K562 (cell line): ENCODE measurements at regions not wholly inside any gene's neighbourhood (a gene's known extent, or its start where the extent isn't known, plus 50 kb on each side); places are given as distances from the start of the nearest gene placed in this dataset.

Experiments
- ATAC-seq: fragments of 200-7000 bp; cut with Tn5 transposase; 3 replicates; pipeline ENCODE4 v1.9.1; 2020; ENCODE audit warnings: moderate library complexity
- BruUV-seq: library from RNA; stranded (reverse); fragments of 400-500 nt; replicated peaks from 2 replicates; lab custom pipeline; 2021; lab: Mats Ljungman, UMichigan
- CTCF ChIA-PET: fragments of 300-600 bp; formaldehyde crosslinking; extraction: SDS; loops from one replicate; lab custom pipeline; 2021; ENCODE audit warnings: low intra/inter-chr PET ratio; lab: Yijun Ruan, JAX
- POLR2A ChIA-PET: fragments of 300-600, 350-650 bp; sonication (Branson Sonifier 250); formaldehyde crosslinking; extraction: SDS; loops from one replicate; lab custom pipeline; 2021; ENCODE audit warnings: antibody characterized with exemption, inconsistent platforms; lab: Yijun Ruan, JAX
- DNase-seq, 4 experiments: peaks; one replicate each; pipeline versions ENCODE4 v3.0.0 to v3.0.0-alpha.2; 2011 to 2018; ENCODE audit warnings: low spot score in 3 of 4, mixed read lengths in 3 of 4; ENCODE audit errors: extremely low read depth in 1 of 4
- FAIRE-seq: peaks from 2 replicates; lab custom pipeline; 2011; peaks lifted over from hg19 to GRCh38; lab: Jason Lieb, UNC
- H2AFZ ChIP-seq: 2 replicates; pipeline ENCODE4 v1.6.0; 2011; ENCODE audit warnings: low read depth, low read length, control low read depth, inconsistent platforms
- H3K27ac ChIP-seq: fragments of 200-600 bp; 3 replicates; pipeline ENCODE4 v1.8.0; 2011; ENCODE audit warnings: low read depth, mild to moderate bottlenecking, control low read depth, inconsistent platforms, low read length, moderate library complexity, mixed read lengths; ENCODE audit errors: extremely low read depth
- H3K27me3 ChIP-seq, 2 experiments: fragments of 300-600 bp in 1 of 2; 2 replicates in 1 of 2; 3 replicates in 1 of 2; pipeline versions ENCODE4 v1.6.0 to v1.8.0; 2011; ENCODE audit warnings: inconsistent platforms in 2 of 2, low read length in 2 of 2, mild to moderate bottlenecking in 1 of 2, mixed read lengths in 1 of 2, moderate library complexity in 1 of 2; ENCODE audit not compliant: control insufficient read depth in 2 of 2, insufficient read depth in 2 of 2
- H3K36me3 ChIP-seq: fragments of 300-600 bp; 3 replicates; pipeline ENCODE4 v1.8.0; 2011; ENCODE audit warnings: mild to moderate bottlenecking, low read length, inconsistent platforms; ENCODE audit not compliant: control insufficient read depth, insufficient read depth
- H3K4me1 ChIP-seq, 2 experiments: fragments of 200-600 bp in 1 of 2; replicated peaks in 1 of 2; 2 replicates in 1 of 2; 3 replicates in 1 of 2; pipeline versions ENCODE4 v1.5.1 to v1.8.0; 2011; ENCODE audit warnings: inconsistent platforms in 2 of 2, low read length in 2 of 2, mild to moderate bottlenecking in 1 of 2, mixed read lengths in 1 of 2, moderate library complexity in 1 of 2; ENCODE audit not compliant: control insufficient read depth in 2 of 2, insufficient read depth in 2 of 2
- H3K4me2 ChIP-seq: 2 replicates; pipeline ENCODE4 v1.6.1; 2011; ENCODE audit warnings: low read length, control low read depth, inconsistent platforms, mixed read lengths; ENCODE audit not compliant: insufficient read depth
- H3K4me3 ChIP-seq: fragments of 200-600 bp; sonication (generic), shearing (Covaris generic); 2 replicates; pipeline ENCODE4 v1.5.1; 2016; ENCODE audit warnings: control low read depth, inconsistent platforms
- H3K79me2 ChIP-seq: fragments of 200-600 bp; 3 replicates; pipeline ENCODE4 v1.8.0; 2011; ENCODE audit warnings: low read length, inconsistent platforms; ENCODE audit not compliant: control insufficient read depth, insufficient read depth
- H3K9ac ChIP-seq, 2 experiments: 2 replicates each; pipeline versions ENCODE4 v1.6.0 to v1.6.1; 2011; ENCODE audit warnings: low read depth in 2 of 2, low read length in 2 of 2, control low read depth in 1 of 2, inconsistent platforms in 1 of 2, mild to moderate bottlenecking in 1 of 2, mixed read lengths in 1 of 2; ENCODE audit not compliant: insufficient read depth in 1 of 2
- H3K9me1 ChIP-seq: one replicate; pipeline ENCODE4 v1.6.0; 2011; ENCODE audit warnings: inconsistent platforms, mild to moderate bottlenecking, low read length, moderate library complexity; ENCODE audit not compliant: control insufficient read depth, insufficient read depth
- H3K9me3 ChIP-seq: replicated peaks from 2 replicates; pipeline ENCODE4 v1.5.1; 2011; ENCODE audit warnings: low read depth, low read length, inconsistent platforms; ENCODE audit not compliant: control insufficient read depth, insufficient read depth
- H4K20me1 ChIP-seq: replicated peaks from 2 replicates; pipeline ENCODE4 v1.6.1; 2011; ENCODE audit warnings: low read length, inconsistent platforms, mixed read lengths; ENCODE audit not compliant: control insufficient read depth, insufficient read depth
- CAMTA2 ChIP-seq: fragments of 250-450 bp; sonication (Bioruptor Pico); conservative IDR thresholded peaks from 2 replicates; pipeline ENCODE4 v1.5.1; 2022
- CBX2 ChIP-seq: fragments of 200-600 bp; sonication (generic); IDR thresholded peaks from one replicate; pipeline ENCODE4 v1.6.1; 2012; ENCODE audit warnings: mild to moderate bottlenecking, low read length, inconsistent platforms; ENCODE audit not compliant: insufficient read depth, poor library complexity, severe bottlenecking
- GATAD2B ChIP-seq: fragments of 450-650 bp; IDR thresholded peaks from 2 replicates; pipeline ENCODE4 v1.6.1; 2017; ENCODE audit warnings: mild to moderate bottlenecking, borderline replicate concordance
- HNRNPLL ChIP-seq: fragments of 200-400 bp; formaldehyde crosslinking; IDR thresholded peaks from 2 replicates; pipeline ENCODE4 v1.6.1; 2017; ENCODE audit warnings: low read length, low read depth, mild to moderate bottlenecking; ENCODE audit not compliant: poor library complexity, severe bottlenecking
- PPARD ChIP-seq: fragments of 250-450 bp; sonication (Bioruptor Pico); IDR thresholded peaks from 2 replicates; pipeline ENCODE4 v1.8.0; 2022; ENCODE audit warnings: inconsistent platforms, mild to moderate bottlenecking, moderate library complexity
- RAD21 ChIP-seq, 2 experiments: fragments of 250-450 bp in 1 of 2; fragments of 450-650 bp in 1 of 2; sonication (Bioruptor Pico) in 1 of 2; formaldehyde crosslinking in 1 of 2; IDR thresholded peaks in 1 of 2; conservative IDR thresholded peaks in 1 of 2; 2 replicates each; pipeline versions ENCODE4 v1.4.0 to v1.8.0; 2020 to 2022; ENCODE audit warnings: mild to moderate bottlenecking in 2 of 2, moderate library complexity in 1 of 2
- TCF7 ChIP-seq: sonication (generic); IDR thresholded peaks from 2 replicates; pipeline ENCODE4 v1.6.1; 2016; ENCODE audit warnings: antibody characterized with exemption, borderline replicate concordance
- WGBS: fragments of 100-300 bp; shearing (Covaris generic); methylation state at CpG from one replicate; pipeline ENCODE4 v1.1.6; 2016; ENCODE audit warnings: low coverage, mixed read lengths; ENCODE audit not compliant: insufficient coverage; ENCODE audit errors: missing lambda C conversion rate; 5-methylcytosine and 5-hydroxymethylcytosine counted together
- in situ Hi-C: fragments of 300-500 bp; cut with MboI; formaldehyde crosslinking; loops from 4 replicates; pipeline ENCODE4 v1.15.0; 2018; ENCODE audit warnings: inconsistent platforms, mixed read lengths
- intact Hi-C: fragments of 100-400 bp; cut with micrococcal nuclease; formaldehyde crosslinking; loops from 2 replicates; pipeline ENCODE4 v1.14.2; 2022
- TF ChIP-seq, protein P1 (sequence below), 2 experiments: fragments of 450-650 bp; IDR thresholded peaks; 2 replicates each; pipeline ENCODE4 v1.6.1; 2018; ENCODE audit warnings: mild to moderate bottlenecking in 2 of 2, low read depth in 1 of 2; ENCODE audit not compliant: partially characterized antibody in 2 of 2
- TF ChIP-seq, protein P2 (sequence below): fragments of 450-650 bp; IDR thresholded peaks from 2 replicates; pipeline ENCODE4 v1.6.1; 2016; ENCODE audit warnings: low read depth, mild to moderate bottlenecking, moderate library complexity
- TF ChIP-seq, protein P3 (sequence below): fragments of 450-650 bp; IDR thresholded peaks from 2 replicates; pipeline ENCODE4 v1.6.1; 2016; ENCODE audit warnings: borderline replicate concordance

DNA sequence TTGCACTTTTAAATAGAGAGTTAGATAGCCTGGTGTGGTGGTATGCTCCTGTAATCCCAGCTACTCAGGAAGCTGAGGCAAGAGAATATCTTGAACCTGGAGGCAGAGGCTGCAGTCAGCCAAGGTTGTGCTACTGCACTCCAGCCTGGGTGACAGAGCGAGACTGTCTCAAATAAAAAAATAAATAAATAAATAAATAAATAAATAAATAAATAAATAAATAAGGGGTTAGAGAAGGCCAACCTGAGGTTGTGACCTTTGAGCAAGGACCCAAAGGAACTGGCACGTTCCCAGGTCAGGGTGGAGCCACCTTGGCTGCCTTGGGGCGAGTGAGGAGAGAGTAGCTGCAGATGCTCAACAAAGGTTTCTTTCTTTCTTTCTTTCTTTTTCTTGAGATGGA is 65.3 kb upstream of the TENM4 start:
- no peak overlapping the region for H2AFZ ChIP-seq
- no peak for TF ChIP-seq GATAD2B
- TF ChIP-seq CBX2, result no peak
- TF ChIP-seq PPARD (CRISPR knock-in tag), result no peak
- TF ChIP-seq RAD21 (CRISPR knock-in tag; conservative IDR thresholded peaks at IDR 0.05 in 1 of 2, IDR thresholded peaks at IDR 0.05 in 1 of 2), result no peak
- no peak for TF ChIP-seq TCF7
- TF ChIP-seq, protein P1, sequence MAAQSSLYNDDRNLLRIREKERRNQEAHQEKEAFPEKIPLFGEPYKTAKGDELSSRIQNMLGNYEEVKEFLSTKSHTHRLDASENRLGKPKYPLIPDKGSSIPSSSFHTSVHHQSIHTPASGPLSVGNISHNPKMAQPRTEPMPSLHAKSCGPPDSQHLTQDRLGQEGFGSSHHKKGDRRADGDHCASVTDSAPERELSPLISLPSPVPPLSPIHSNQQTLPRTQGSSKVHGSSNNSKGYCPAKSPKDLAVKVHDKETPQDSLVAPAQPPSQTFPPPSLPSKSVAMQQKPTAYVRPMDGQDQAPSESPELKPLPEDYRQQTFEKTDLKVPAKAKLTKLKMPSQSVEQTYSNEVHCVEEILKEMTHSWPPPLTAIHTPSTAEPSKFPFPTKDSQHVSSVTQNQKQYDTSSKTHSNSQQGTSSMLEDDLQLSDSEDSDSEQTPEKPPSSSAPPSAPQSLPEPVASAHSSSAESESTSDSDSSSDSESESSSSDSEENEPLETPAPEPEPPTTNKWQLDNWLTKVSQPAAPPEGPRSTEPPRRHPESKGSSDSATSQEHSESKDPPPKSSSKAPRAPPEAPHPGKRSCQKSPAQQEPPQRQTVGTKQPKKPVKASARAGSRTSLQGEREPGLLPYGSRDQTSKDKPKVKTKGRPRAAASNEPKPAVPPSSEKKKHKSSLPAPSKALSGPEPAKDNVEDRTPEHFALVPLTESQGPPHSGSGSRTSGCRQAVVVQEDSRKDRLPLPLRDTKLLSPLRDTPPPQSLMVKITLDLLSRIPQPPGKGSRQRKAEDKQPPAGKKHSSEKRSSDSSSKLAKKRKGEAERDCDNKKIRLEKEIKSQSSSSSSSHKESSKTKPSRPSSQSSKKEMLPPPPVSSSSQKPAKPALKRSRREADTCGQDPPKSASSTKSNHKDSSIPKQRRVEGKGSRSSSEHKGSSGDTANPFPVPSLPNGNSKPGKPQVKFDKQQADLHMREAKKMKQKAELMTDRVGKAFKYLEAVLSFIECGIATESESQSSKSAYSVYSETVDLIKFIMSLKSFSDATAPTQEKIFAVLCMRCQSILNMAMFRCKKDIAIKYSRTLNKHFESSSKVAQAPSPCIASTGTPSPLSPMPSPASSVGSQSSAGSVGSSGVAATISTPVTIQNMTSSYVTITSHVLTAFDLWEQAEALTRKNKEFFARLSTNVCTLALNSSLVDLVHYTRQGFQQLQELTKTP (IDR thresholded peaks at IDR 0.05; ENCODE audit: low read depth in 1 of 2, partially characterized antibody in 2 of 2), result no peak
- TF ChIP-seq, protein P2, sequence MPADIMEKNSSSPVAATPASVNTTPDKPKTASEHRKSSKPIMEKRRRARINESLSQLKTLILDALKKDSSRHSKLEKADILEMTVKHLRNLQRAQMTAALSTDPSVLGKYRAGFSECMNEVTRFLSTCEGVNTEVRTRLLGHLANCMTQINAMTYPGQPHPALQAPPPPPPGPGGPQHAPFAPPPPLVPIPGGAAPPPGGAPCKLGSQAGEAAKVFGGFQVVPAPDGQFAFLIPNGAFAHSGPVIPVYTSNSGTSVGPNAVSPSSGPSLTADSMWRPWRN, result no peak
- TF ChIP-seq HNRNPLL, result no peak
- TF ChIP-seq, protein P3, sequence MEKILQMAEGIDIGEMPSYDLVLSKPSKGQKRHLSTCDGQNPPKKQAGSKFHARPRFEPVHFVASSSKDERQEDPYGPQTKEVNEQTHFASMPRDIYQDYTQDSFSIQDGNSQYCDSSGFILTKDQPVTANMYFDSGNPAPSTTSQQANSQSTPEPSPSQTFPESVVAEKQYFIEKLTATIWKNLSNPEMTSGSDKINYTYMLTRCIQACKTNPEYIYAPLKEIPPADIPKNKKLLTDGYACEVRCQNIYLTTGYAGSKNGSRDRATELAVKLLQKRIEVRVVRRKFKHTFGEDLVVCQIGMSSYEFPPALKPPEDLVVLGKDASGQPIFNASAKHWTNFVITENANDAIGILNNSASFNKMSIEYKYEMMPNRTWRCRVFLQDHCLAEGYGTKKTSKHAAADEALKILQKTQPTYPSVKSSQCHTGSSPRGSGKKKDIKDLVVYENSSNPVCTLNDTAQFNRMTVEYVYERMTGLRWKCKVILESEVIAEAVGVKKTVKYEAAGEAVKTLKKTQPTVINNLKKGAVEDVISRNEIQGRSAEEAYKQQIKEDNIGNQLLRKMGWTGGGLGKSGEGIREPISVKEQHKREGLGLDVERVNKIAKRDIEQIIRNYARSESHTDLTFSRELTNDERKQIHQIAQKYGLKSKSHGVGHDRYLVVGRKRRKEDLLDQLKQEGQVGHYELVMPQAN, result no peak
- no peak for TF ChIP-seq CAMTA2 (CRISPR knock-in tag)

More for the DNA sequence above, 65.3 kb upstream of the TENM4 start:
- ChIA-PET CTCF (no interaction called here), POLR2A (no interaction called here)
- no peak for ATAC-seq
- no peak for DNase-seq
- Histone ChIP-seq H3K27me3 (no peaks in the 10 kb centered on the region), H3K9me1 (no peaks in the 10 kb centered on the region), H4K20me1 (no peaks in the 10 kb centered on the region; the same call in 1 of the 2 replicates), H3K36me3 (no peaks in the 10 kb centered on the region), H3K4me2 (no peak overlapping the region), H3K9me3 (no peaks in the 10 kb centered on the region), H3K4me3 (no peak overlapping the region), H3K4me1 (no peaks in the 10 kb centered on the region), H3K79me2 (no peaks in the 10 kb centered on the region), H3K27ac (no peak overlapping the region), H3K9ac (no peak overlapping the region)
- BruUV-seq, result no TSS peak
- 7% methylated on average over 3 of the region's 3 CpGs for WGBS
- intact Hi-C loops (no loop called here), in situ Hi-C loops (no loop called here)
- FAIRE-seq, result no peak
